ENCODE measurements at regions not wholly inside any gene's neighbourhood (a gene's known extent, or its start where the extent isn't known, plus 50 kb on each side); places are given as distances from the start of the nearest gene placed in this dataset.

- no peak for DNase-seq
These were observed 270.2 kb downstream of the PSAT1 start for GRCh38 chr9:78566948-78567675.

- DNase-seq = no peak
These were observed 270.8 kb downstream of the PSAT1 start for GRCh38 chr9:78567693-78568092.

- no peak for DNase-seq
These were observed 271.8 kb downstream of the PSAT1 start for GRCh38 chr9:78568774-78569173.

GRCh38 chr9:78572266-78572665, 275.3 kb downstream of the PSAT1 start:
- no peak for DNase-seq

- no peak for DNase-seq
These were observed 276.3 kb downstream of the PSAT1 start for GRCh38 chr9:78573205-78573604.

GRCh38 chr9:78573669-78574068, 276.7 kb downstream of the PSAT1 start:
- DNase-seq = no peak

- DNase-seq = no peak
These were observed 277.6 kb downstream of the PSAT1 start for GRCh38 chr9:78574354-78575045.

GRCh38 chr9:78575081-78575480, 278.2 kb downstream of the PSAT1 start:
- no peak for DNase-seq

- no peak for DNase-seq
These were observed 278.8 kb downstream of the PSAT1 start for GRCh38 chr9:78575771-78576170.

GRCh38 chr9:78577156-78577906, 280.4 kb downstream of the PSAT1 start:
- no peak for DNase-seq

- DNase-seq = no peak
These were observed 281.1 kb downstream of the PSAT1 start for GRCh38 chr9:78578072-78578471.

GRCh38 chr9:78582821-78583220, 285.9 kb downstream of the PSAT1 start:
- DNase-seq = no peak

- no peak for DNase-seq
These were observed 287.7 kb downstream of the PSAT1 start for GRCh38 chr9:78584589-78584988.

GRCh38 chr9:78585909-78586308, 289.0 kb downstream of the PSAT1 start:
- DNase-seq = no peak

GRCh38 chr9:78590068-78590467, 293.1 kb downstream of the PSAT1 start:
- DNase-seq = no peak

GRCh38 chr9:78592811-78593210, 295.9 kb downstream of the PSAT1 start:
- DNase-seq = no peak

- DNase-seq = no peak
These were observed 298.4 kb downstream of the PSAT1 start for GRCh38 chr9:78595200-78595945.

GRCh38 chr9:78596346-78596745, 299.4 kb downstream of the PSAT1 start:
- no peak for DNase-seq

- no peak for DNase-seq
These were observed 301.2 kb downstream of the PSAT1 start for GRCh38 chr9:78598120-78598519.

GRCh38 chr9:78599926-78600325, 303.0 kb downstream of the PSAT1 start:
- no peak for DNase-seq

- peak; percentile 2 for DNase-seq
These were observed 305.1 kb downstream of the PSAT1 start for GRCh38 chr9:78601957-78602565.

Data from stimulated activated CD4-positive, alpha-beta T cell treated with anti-CD3 and anti-CD28 coated beads, Interleukin-1b, Interleukin-23, amount 100 ng/mL, for 48 hours (primary cell).